Inferior parietal cortex (tissue), 1 donor: ENCODE measurements at regions not wholly inside any gene's neighbourhood (a gene's known extent, or its start where the extent isn't known, plus 50 kb on each side); places are given as distances from the start of the nearest gene placed in this dataset.

Experiments
- DNase-seq: peaks from one replicate; pipeline ENCODE4 v3.0.0-alpha.2; 2016; ENCODE audit errors: extremely low spot score

- no peak for DNase-seq
Observed at GRCh38 chr4:34824515-34824914, 1419.8 kb downstream of the ARAP2 start.

DNA sequence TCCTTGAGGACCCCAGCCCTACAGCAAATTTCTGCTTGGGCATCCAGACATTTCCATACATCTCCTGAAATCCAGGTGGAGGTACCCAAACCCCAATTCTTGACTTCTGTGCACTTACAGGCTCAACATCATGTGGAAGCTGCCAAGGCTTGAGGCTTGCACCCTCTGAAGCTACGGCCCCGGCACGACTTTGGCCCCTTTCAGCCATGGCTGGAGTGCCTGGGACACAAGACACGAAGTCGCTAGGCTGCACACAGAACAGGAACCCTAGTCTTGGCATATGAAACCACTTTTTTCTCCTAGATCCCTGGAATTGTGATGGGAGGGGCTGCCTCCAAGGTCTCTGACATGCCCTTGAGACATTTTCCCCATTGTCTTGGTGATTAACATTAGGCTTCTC lies 1417.7 kb downstream of the ARAP2 start:
- DNase-seq: no peak

GRCh38 chr4:34845926-34846325 lies 1398.4 kb downstream of the ARAP2 start:
- DNase-seq: no peak

- DNase-seq: no peak
Observed at GRCh38 chr4:34850421-34850820, 1393.9 kb downstream of the ARAP2 start.

DNA sequence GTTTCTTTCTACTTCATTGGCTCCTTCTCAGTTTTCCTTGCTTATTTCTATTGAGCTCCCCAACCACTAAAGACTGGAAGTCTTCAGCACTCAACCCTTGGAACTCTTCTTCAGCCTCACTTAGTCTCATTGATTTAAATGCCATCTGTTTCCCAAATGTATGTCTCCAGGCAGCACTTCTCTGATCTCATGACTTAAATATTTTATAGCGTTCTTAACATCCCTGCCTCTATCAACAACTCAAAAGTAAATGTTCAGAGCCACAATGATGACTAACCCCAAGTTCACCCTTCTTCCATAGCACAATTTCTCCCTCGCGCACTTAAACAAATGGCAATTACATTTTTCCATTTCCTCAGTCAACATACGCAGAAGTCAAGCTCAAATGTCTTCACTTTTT lies 1393.3 kb downstream of the ARAP2 start:
- DNase-seq: no peak

GRCh38 chr4:34851411-34851810 lies 1392.9 kb downstream of the ARAP2 start:
- DNase-seq: no peak

DNA sequence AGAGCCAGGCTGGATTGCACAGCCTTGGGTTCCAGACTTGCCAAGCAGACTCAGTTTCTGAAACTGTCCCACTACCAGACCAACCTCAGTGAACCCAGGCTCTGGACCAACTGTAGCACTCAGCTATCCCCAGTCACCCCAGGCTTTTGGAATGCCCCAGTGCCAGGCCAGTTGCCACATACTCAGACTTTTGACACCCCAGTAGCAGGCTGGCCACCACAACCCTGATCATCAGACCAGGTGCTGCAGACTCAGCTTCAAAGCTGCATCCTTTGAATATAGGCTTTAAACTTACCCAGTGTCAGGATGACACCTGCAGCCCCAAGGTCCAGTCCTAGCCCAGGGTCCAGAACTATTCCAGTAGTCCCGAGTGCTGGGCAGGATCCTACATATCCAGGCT lies 1389.9 kb downstream of the ARAP2 start:
- DNase-seq: no peak

DNA sequence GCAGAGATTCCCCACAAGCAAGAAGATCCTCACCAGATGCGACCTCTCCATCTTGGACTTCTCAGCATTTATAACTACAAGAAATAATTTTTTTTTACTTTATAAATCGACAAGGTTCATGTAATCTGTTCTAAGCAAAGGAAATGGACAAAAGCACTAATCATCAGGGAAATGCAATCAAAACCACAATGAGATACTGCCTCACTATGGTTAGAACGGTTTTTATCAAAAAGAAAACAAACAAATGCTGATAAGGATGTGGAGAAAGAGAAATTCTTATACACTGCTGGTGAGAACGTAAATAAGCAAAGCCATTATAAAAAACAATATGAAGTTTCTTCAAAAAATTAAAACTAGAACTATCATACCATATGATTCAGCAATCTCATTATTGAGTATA lies 1382.6 kb downstream of the ARAP2 start:
- no peak for DNase-seq

DNA sequence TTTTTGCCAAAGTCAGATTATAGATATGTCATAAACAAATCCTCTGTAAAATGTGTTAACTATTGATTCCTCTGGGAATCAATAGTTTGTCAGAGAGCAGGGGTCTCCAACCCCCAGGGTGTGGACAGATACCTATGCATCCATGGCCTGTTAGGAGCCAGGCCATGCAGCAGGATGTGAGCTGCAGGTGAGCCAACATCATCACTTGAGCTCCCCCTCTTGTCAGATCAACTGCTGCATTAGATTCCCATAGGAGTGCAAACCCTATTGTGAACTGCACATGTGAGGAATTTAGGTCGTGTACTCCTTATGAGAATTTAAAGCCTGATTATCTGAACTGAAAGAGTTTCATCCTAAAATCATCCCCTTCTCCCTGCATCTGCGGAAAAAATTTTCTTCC lies 1365.4 kb downstream of the ARAP2 start:
- no peak for DNase-seq

- no peak for DNase-seq
Observed at GRCh38 chr4:34880246-34880645, 1364.1 kb downstream of the ARAP2 start.

GRCh38 chr4:34891892-34892291 lies 1352.4 kb downstream of the ARAP2 start:
- no peak for DNase-seq

- DNase-seq: no peak
Observed at GRCh38 chr4:34893382-34893781, 1350.9 kb downstream of the ARAP2 start.

- no peak for DNase-seq
Observed at GRCh38 chr4:34920032-34920431, 1324.3 kb downstream of the ARAP2 start.

DNA sequence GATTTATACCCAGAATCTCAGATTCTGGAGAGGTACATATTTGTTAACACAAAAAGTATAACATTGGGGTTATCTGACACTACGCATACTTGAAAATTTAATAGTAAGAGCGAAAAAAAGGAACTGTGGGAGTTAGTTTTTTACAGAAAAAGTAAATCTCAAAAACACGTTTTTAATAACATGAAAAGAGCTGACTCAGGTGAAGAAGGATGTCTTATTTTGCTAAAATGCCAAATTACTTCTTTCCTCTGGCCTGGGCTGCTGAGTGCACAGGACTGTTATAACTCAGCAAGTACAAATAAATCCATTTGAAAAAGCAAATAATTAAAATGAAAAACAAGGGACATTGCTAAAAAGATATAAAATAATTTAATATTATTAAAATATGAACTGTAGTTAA lies 1322.9 kb downstream of the ARAP2 start:
- DNase-seq: no peak

DNA sequence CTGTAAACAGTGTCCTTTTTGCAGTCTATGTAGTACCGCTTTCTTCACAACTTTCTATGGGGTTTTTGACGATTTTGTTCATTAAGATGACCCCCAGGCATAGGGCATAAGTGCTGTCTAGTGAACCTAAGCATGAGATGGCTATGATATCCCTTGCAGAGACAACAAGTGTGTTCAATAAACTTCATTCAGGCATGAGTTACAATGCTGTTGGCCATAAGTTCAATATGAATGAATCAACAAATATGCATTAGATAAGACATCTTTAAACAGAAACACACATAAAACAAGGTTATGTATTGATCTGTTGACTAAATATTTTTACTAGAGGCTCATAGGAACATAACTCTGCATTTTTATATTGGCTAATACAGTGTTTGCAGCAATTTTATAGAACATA lies 1322.0 kb downstream of the ARAP2 start:
- DNase-seq: no peak

DNA sequence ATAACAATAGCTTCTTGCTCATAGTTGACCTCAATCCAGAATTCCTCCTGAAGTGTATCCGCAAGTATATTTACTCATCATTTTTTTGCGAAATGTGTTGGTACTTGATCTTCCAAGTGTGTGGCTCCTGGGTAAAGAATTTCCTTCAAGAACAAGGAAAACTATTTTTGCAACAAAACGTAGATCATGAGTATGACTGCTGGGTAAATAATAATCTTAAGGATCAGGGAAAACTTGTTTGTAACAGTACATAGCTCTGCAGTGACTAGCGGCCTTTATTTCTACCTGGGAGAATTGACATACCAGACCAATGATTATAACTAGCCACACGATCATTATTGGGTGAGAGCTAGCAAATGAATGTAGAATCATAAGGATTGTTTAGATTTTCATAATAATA lies 1311.7 kb downstream of the ARAP2 start:
- DNase-seq: no peak

- DNase-seq: no peak
Observed at GRCh38 chr4:34935739-34936138, 1308.6 kb downstream of the ARAP2 start.

GRCh38 chr4:34939073-34939472 lies 1305.2 kb downstream of the ARAP2 start:
- DNase-seq: no peak

GRCh38 chr4:34943741-34944386 lies 1300.5 kb downstream of the ARAP2 start:
- DNase-seq: peak; percentile 16

GRCh38 chr4:34950926-34951325 lies 1293.4 kb downstream of the ARAP2 start:
- DNase-seq: peak; percentile 22

DNA sequence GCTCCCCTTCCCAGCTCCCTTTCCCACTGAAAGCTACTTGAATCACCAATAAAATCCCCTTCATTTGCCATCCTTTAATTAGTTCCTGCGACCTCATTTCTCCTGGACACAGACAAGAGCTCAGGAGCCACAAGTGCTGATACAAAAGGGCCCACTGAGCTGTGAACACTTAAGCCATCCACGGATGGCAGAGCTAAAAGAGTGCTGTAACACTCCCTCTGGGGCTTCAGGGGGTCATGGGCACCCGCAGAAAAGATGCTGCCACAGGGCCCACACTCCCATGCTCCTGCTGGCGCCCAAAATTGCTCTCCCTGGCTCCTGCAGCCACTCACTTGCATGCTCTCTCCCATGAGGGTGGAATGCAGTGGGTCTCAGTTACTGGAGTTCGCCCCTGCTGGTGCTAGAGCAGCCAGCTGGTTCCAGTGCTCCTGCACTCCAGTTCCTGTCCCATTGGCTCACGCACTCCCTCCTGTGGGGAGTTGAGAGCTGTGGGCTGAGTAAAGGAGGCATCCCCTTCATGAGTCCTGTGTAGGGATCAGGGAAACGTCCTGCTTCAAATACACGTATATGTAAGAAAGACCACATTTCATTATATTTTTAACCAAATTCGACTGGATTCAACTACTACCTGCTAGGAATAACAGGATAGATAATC lies 1291.0 kb downstream of the ARAP2 start:
- DNase-seq: no peak

GRCh38 chr4:34964613-34965012 lies 1279.7 kb downstream of the ARAP2 start:
- no peak for DNase-seq

- DNase-seq: no peak
Observed at GRCh38 chr4:34972189-34972588, 1272.1 kb downstream of the ARAP2 start.
